ENCODE measurements at regions not wholly inside any gene's neighbourhood (a gene's known extent, or its start where the extent isn't known, plus 50 kb on each side); places are given as distances from the start of the nearest gene placed in this dataset.

DNA sequence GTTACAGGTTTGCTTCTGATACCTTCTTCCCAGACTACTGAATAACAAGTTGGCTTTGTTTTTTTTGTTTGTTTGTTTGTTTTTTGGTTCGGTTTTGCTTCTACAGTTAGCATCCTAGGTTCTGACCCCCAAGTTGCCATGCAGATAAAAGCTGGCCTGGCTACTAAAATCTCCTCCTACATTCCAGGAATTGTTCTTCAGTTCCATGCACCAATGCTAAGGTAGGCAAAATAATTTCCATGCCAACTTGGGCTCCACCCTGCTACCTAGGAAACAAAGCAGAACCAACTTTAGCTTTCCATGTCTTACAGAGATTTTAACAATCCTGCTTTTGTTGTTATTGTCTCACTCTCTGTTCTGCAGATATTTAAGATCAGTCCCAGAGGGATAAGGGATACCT lies 495.5 kb upstream of the SOX9 start:
- DNase-seq (ENCODE audit: low read depth in 6 of 9, low spot score in 9 of 9) = no peak
- no peaks in the 10 kb centered on the region for H3K27me3 ChIP-seq (ENCODE audit: control insufficient read depth in 2 of 2, insufficient read depth in 1 of 2, low read length in 1 of 2)
- peaks cover 0 to 3% of the 10 kb centered on the region in 2 donors for H3K9me3 ChIP-seq (ENCODE audit: control insufficient read depth in 2 of 2, insufficient read depth in 1 of 2, low read length in 1 of 2)
- H3K27ac ChIP-seq (ENCODE audit: low read depth in 1 of 2, low read length in 1 of 2) = no peak overlapping the region
- 81% methylated on average over 1 of the region's 1 CpG for WGBS
- no peaks in the 10 kb centered on the region for H3K4me1 ChIP-seq (ENCODE audit: control insufficient read depth in 2 of 2, insufficient read depth in 2 of 2, low read length in 2 of 2)
- H3K36me3 ChIP-seq (ENCODE audit: control insufficient read depth in 2 of 2, insufficient read depth in 2 of 2, low read length in 1 of 2) = no peaks in the 10 kb centered on the region
- H3K4me3 ChIP-seq (ENCODE audit: low read length in 2 of 2) = no peak overlapping the region

DNA sequence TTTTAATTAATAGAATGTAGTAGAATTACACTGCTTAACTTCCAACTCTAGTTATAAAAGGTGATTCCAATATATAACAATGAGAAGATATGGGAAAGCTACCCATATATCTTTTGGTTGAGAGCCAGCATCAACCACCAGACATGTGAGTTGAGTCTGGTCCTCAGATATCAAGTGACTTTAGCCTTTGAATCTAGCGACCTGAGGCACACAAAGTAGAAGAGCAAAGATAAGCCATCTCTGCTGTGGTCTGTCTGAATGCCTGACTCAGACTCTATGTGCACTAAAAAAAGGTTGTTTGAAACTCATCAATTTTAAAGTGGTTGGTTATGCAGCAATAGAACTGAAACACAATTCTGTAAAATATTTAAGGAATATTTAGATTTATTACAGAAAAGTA lies 492.5 kb upstream of the SOX9 start:
- WGBS = 78% methylated on average over 1 of the region's 1 CpG

DNA sequence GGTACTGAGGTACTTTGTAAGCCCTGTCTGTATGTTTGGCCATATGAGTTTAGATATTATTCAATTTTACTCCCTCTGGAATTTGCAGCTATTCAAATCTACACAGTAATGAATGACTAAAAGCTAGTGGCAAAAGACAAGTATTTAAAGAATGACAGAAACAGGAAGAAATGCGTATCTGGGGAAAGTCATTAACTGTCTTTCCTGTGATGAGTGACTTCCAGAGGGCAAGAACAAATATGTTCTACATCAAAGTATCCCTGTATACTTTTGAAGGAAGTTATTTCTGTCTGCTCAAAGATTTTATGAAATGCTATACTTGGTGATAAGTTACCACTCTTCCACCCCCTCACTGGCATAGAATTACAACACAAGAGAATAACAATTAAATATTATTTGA lies 489.3 kb upstream of the SOX9 start:
- H3K36me3 ChIP-seq (ENCODE audit: control insufficient read depth in 2 of 2, insufficient read depth in 2 of 2, low read length in 1 of 2) = no peaks in the 10 kb centered on the region
- no peak overlapping the region for H3K4me3 ChIP-seq (ENCODE audit: low read length in 2 of 2)
- H3K27me3 ChIP-seq (ENCODE audit: control insufficient read depth in 2 of 2, insufficient read depth in 1 of 2, low read length in 1 of 2) = no peaks in the 10 kb centered on the region
- no peak overlapping the region for H3K27ac ChIP-seq (ENCODE audit: low read depth in 1 of 2, low read length in 1 of 2)
- H3K9me3 ChIP-seq (ENCODE audit: control insufficient read depth in 2 of 2, insufficient read depth in 1 of 2, low read length in 1 of 2) = no peaks in the 10 kb centered on the region
- no peaks in the 10 kb centered on the region for H3K4me1 ChIP-seq (ENCODE audit: control insufficient read depth in 2 of 2, insufficient read depth in 2 of 2, low read length in 2 of 2)
- 48% methylated on average over 1 of the region's 1 CpG for WGBS
- no peak for DNase-seq (ENCODE audit: low read depth in 6 of 9, low spot score in 9 of 9)

More for the DNA sequence above, 492.5 kb upstream of the SOX9 start:
- Histone ChIP-seq H3K9me3 (ENCODE audit: control insufficient read depth in 2 of 2, insufficient read depth in 1 of 2, low read length in 1 of 2) (no peaks in the 10 kb centered on the region), H3K4me1 (ENCODE audit: control insufficient read depth in 2 of 2, insufficient read depth in 2 of 2, low read length in 2 of 2) (no peaks in the 10 kb centered on the region), H3K4me3 (ENCODE audit: low read length in 2 of 2) (no peak overlapping the region), H3K27ac (ENCODE audit: low read depth in 1 of 2, low read length in 1 of 2) (no peak overlapping the region), H3K27me3 (ENCODE audit: control insufficient read depth in 2 of 2, insufficient read depth in 1 of 2, low read length in 1 of 2) (no peaks in the 10 kb centered on the region), H3K36me3 (ENCODE audit: control insufficient read depth in 2 of 2, insufficient read depth in 2 of 2, low read length in 1 of 2) (no peaks in the 10 kb centered on the region)
- no peak for DNase-seq (ENCODE audit: low read depth in 6 of 9, low spot score in 9 of 9)

DNA sequence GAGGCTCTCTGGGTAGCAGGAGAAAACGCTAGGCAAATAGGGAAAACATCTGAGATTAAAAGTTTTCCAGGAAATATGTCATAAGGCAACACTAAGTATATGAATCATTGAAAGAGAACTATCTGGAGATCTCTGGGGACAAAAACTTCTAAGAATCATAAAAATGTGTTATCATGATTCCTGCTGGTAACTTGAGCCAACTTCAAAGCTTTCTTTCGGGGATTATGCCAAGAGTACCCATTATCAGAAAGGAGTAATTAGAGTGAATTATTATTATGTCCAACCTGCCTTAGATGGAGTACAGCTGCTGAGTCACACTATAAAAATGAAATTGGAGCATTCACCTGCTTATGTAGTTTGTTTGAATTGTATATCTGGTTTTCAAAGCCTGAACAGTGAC lies 488.5 kb upstream of the SOX9 start:
- Histone ChIP-seq H3K27me3 (ENCODE audit: control insufficient read depth in 2 of 2, insufficient read depth in 1 of 2, low read length in 1 of 2) (no peaks in the 10 kb centered on the region), H3K4me1 (ENCODE audit: control insufficient read depth in 2 of 2, insufficient read depth in 2 of 2, low read length in 2 of 2) (no peaks in the 10 kb centered on the region), H3K27ac (ENCODE audit: low read depth in 1 of 2, low read length in 1 of 2) (no peak overlapping the region), H3K4me3 (ENCODE audit: low read length in 2 of 2) (no peak overlapping the region), H3K36me3 (ENCODE audit: control insufficient read depth in 2 of 2, insufficient read depth in 2 of 2, low read length in 1 of 2) (no peaks in the 10 kb centered on the region), H3K9me3 (ENCODE audit: control insufficient read depth in 2 of 2, insufficient read depth in 1 of 2, low read length in 1 of 2) (no peaks in the 10 kb centered on the region)
- no peak for DNase-seq (ENCODE audit: low read depth in 6 of 9, low spot score in 9 of 9)
- WGBS = 62% methylated on average over 2 of the region's 2 CpGs

DNA sequence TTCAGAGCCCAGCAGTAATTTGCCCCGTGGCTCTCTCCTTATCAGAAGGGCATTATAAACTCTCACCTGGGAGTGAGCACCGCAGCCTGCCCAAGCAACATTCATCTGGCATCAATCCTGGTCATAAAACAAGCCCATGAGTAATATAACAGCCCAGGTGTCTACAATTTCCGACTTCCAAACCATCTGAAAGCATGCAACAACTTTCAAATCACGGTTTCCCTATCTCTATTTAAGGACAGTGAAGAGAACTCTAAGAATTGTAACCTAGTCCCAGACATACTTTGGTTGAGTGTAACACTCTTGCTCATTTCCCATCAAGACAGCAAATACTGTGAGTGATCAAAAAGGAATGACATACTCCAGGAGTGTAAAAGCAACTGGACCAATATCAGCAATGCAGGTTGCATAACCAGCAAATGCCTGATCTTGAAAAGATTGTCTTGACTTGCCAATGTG lies 487.4 kb upstream of the SOX9 start:
- Histone ChIP-seq H3K4me1 (ENCODE audit: control insufficient read depth in 2 of 2, insufficient read depth in 2 of 2, low read length in 2 of 2) (no peaks in the 10 kb centered on the region), H3K9me3 (ENCODE audit: control insufficient read depth in 2 of 2, insufficient read depth in 1 of 2, low read length in 1 of 2) (no peaks in the 10 kb centered on the region), H3K27me3 (ENCODE audit: control insufficient read depth in 2 of 2, insufficient read depth in 1 of 2, low read length in 1 of 2) (no peaks in the 10 kb centered on the region), H3K27ac (ENCODE audit: low read depth in 1 of 2, low read length in 1 of 2) (no peak overlapping the region), H3K4me3 (ENCODE audit: low read length in 2 of 2) (no peak overlapping the region), H3K36me3 (ENCODE audit: control insufficient read depth in 2 of 2, insufficient read depth in 2 of 2, low read length in 1 of 2) (no peaks in the 10 kb centered on the region)
- no peak for DNase-seq (ENCODE audit: low read depth in 6 of 9, low spot score in 9 of 9)
- 71% methylated on average over 4 of the region's 4 CpGs for WGBS

DNA sequence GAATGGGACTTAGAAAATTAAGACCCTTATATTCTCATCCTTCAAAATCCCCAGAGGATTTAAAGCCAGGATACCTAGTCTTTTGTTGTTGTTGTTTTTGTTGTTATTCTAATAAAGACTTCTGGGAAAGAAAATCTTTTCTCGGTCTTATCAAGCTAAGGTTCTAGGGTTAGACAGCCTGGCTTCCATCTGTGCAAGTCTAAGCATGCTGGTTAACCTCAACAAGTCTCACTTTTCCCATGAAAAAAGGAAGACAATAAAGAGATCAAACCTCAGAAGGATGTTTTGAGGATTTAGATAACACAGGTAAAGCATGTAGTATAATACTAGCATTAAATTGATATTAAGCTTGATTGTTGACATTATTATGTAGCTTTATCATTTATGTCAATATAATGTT lies 486.4 kb upstream of the SOX9 start:
- no peaks in the 10 kb centered on the region for H3K36me3 ChIP-seq (ENCODE audit: control insufficient read depth in 2 of 2, insufficient read depth in 2 of 2, low read length in 1 of 2)
- DNase-seq (ENCODE audit: low read depth in 6 of 9, low spot score in 9 of 9) = no peak
- no peaks in the 10 kb centered on the region for H3K9me3 ChIP-seq (ENCODE audit: control insufficient read depth in 2 of 2, insufficient read depth in 1 of 2, low read length in 1 of 2)
- 89% methylated on average over 1 of the region's 1 CpG for WGBS
- no peaks in the 10 kb centered on the region for H3K4me1 ChIP-seq (ENCODE audit: control insufficient read depth in 2 of 2, insufficient read depth in 2 of 2, low read length in 2 of 2)
- no peak overlapping the region for H3K4me3 ChIP-seq (ENCODE audit: low read length in 2 of 2)
- no peaks in the 10 kb centered on the region for H3K27me3 ChIP-seq (ENCODE audit: control insufficient read depth in 2 of 2, insufficient read depth in 1 of 2, low read length in 1 of 2)
- H3K27ac ChIP-seq (ENCODE audit: low read depth in 1 of 2, low read length in 1 of 2) = no peak overlapping the region

DNA sequence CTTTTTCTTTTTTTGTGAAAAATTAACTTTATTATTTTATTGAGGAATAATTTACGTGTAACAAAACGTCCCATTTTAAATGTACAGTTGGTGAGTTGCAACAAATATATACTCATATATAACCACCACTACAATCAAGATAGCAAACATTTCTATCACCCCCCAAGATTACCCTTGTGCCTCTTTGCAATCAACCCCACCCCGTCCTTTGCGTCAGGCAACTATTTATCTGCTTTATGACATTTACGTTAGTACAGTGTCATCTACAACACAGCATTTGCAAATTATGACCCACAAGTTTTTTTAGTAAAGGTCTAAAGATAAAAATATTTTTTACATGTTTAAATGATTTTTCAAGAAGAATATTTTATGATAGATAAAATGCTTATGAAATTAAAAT lies 485.6 kb upstream of the SOX9 start:
- Histone ChIP-seq H3K4me3 (ENCODE audit: low read length in 2 of 2) (no peak overlapping the region), H3K36me3 (ENCODE audit: control insufficient read depth in 2 of 2, insufficient read depth in 2 of 2, low read length in 1 of 2) (no peaks in the 10 kb centered on the region), H3K27me3 (ENCODE audit: control insufficient read depth in 2 of 2, insufficient read depth in 1 of 2, low read length in 1 of 2) (no peaks in the 10 kb centered on the region), H3K9me3 (ENCODE audit: control insufficient read depth in 2 of 2, insufficient read depth in 1 of 2, low read length in 1 of 2) (no peaks in the 10 kb centered on the region), H3K4me1 (ENCODE audit: control insufficient read depth in 2 of 2, insufficient read depth in 2 of 2, low read length in 2 of 2) (no peaks in the 10 kb centered on the region), H3K27ac (ENCODE audit: low read depth in 1 of 2, low read length in 1 of 2) (no peak overlapping the region)
- WGBS = 95% methylated on average over 5 of the region's 5 CpGs
- no peak for DNase-seq (ENCODE audit: low read depth in 6 of 9, low spot score in 9 of 9)

DNA sequence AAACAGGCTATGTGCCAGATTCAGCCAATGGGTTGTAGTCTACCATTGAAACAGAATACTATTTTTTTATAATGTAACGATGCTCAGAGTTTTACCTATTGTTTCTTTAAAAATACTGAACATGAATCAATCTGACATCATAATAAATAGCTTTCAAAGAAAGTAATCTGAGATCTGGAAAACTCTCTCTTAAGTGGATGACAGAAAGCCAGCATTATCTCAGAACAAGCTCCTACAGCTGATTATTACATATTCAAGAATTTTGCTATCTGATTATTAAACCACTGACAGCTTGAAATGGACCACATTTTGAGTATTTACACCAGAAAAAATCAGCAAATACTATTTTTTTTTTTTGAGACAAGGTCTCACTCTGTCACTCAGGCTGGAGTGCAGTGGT lies 484.2 kb upstream of the SOX9 start:
- WGBS = 86% methylated on average over 1 of the region's 1 CpG
- no peak for DNase-seq (ENCODE audit: low read depth in 6 of 9, low spot score in 9 of 9)
- H3K4me3 ChIP-seq (ENCODE audit: low read length in 2 of 2) = no peak overlapping the region
- no peaks in the 10 kb centered on the region for H3K27me3 ChIP-seq (ENCODE audit: control insufficient read depth in 2 of 2, insufficient read depth in 1 of 2, low read length in 1 of 2)
- no peaks in the 10 kb centered on the region for H3K36me3 ChIP-seq (ENCODE audit: control insufficient read depth in 2 of 2, insufficient read depth in 2 of 2, low read length in 1 of 2)
- no peak overlapping the region for H3K27ac ChIP-seq (ENCODE audit: low read depth in 1 of 2, low read length in 1 of 2)
- no peaks in the 10 kb centered on the region for H3K4me1 ChIP-seq (ENCODE audit: control insufficient read depth in 2 of 2, insufficient read depth in 2 of 2, low read length in 2 of 2)
- no peaks in the 10 kb centered on the region for H3K9me3 ChIP-seq (ENCODE audit: control insufficient read depth in 2 of 2, insufficient read depth in 1 of 2, low read length in 1 of 2)

DNA sequence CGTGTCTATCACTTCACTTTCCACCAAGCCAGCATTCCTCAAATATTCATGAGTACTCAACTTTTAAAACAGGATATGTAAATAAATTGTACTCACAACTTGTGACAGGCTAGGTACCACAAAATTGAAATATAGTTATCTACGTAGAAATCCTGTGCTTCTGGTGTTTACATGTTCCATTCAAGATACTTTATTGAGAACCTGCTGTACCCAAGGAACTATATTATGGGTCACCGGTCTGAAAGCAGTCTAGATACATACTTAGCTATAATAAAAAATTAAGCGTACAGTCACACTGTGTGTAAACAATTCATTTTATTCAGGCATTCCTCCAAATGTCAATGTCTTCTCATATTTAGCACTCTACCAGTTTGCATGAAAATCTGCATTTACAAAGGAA lies 482.2 kb upstream of the SOX9 start:
- 89% methylated on average over 4 of the region's 4 CpGs for WGBS
- H3K9me3 ChIP-seq (ENCODE audit: control insufficient read depth in 2 of 2, insufficient read depth in 1 of 2, low read length in 1 of 2) = no peaks in the 10 kb centered on the region
- DNase-seq (ENCODE audit: low read depth in 6 of 9, low spot score in 9 of 9) = no peak
- H3K27me3 ChIP-seq (ENCODE audit: control insufficient read depth in 2 of 2, insufficient read depth in 1 of 2, low read length in 1 of 2) = no peaks in the 10 kb centered on the region
- H3K4me3 ChIP-seq (ENCODE audit: low read length in 2 of 2) = no peak overlapping the region
- no peaks in the 10 kb centered on the region for H3K36me3 ChIP-seq (ENCODE audit: control insufficient read depth in 2 of 2, insufficient read depth in 2 of 2, low read length in 1 of 2)
- H3K4me1 ChIP-seq (ENCODE audit: control insufficient read depth in 2 of 2, insufficient read depth in 2 of 2, low read length in 2 of 2) = no peaks in the 10 kb centered on the region
- no peak overlapping the region for H3K27ac ChIP-seq (ENCODE audit: low read depth in 1 of 2, low read length in 1 of 2)

DNA sequence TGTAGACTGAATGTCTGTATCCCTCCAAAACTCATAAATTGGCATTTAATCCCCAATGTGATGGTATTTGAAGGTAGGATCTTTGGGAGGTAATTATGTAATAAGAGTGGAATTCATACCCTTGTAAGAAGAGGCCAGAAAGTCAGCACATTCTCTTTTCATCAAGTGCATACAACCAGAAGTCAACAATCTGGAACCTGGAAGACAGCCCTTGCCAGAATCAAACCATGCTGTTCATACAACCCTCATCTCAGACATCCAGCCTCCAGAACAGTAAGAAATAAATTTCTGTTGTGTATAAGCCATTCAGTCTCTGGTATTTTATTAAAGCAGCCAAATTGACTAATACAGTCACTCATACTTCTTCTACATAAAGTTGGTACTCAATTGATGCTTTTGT lies 481.0 kb upstream of the SOX9 start:
- no peak overlapping the region for H3K27ac ChIP-seq (ENCODE audit: low read depth in 1 of 2, low read length in 1 of 2)
- H3K9me3 ChIP-seq (ENCODE audit: control insufficient read depth in 2 of 2, insufficient read depth in 1 of 2, low read length in 1 of 2) = no peaks in the 10 kb centered on the region
- H3K4me3 ChIP-seq (ENCODE audit: low read length in 2 of 2) = no peak overlapping the region
- no peaks in the 10 kb centered on the region for H3K36me3 ChIP-seq (ENCODE audit: control insufficient read depth in 2 of 2, insufficient read depth in 2 of 2, low read length in 1 of 2)
- no peaks in the 10 kb centered on the region for H3K27me3 ChIP-seq (ENCODE audit: control insufficient read depth in 2 of 2, insufficient read depth in 1 of 2, low read length in 1 of 2)
- DNase-seq (ENCODE audit: low read depth in 6 of 9, low spot score in 9 of 9) = no peak
- no peaks in the 10 kb centered on the region for H3K4me1 ChIP-seq (ENCODE audit: control insufficient read depth in 2 of 2, insufficient read depth in 2 of 2, low read length in 2 of 2)
